ENCODE measurements at regions not wholly inside any gene's neighbourhood (a gene's known extent, or its start where the extent isn't known, plus 50 kb on each side); places are given as distances from the start of the nearest gene placed in this dataset.

- no peak for TF ChIP-seq CTCF (IDR thresholded peaks at IDR 0.05; ENCODE audit: extremely low read depth, missing control alignments)
- DNase-seq (ENCODE audit: low spot score), result no peak
Measured at GRCh38 chr5:175261037-175261436, 182.9 kb downstream of the DRD1 start.

GRCh38 chr5:175257847-175258194 is 186.2 kb downstream of the DRD1 start:
- DNase-seq (ENCODE audit: low spot score), result no peak
- no peak for TF ChIP-seq CTCF (IDR thresholded peaks at IDR 0.05; ENCODE audit: extremely low read depth, missing control alignments)

- no peak for DNase-seq (ENCODE audit: low spot score)
- no peak for TF ChIP-seq CTCF (IDR thresholded peaks at IDR 0.05; ENCODE audit: extremely low read depth, missing control alignments)
Measured at GRCh38 chr5:175257128-175257846, 186.7 kb downstream of the DRD1 start.

- DNase-seq (ENCODE audit: low spot score), result no peak
- no peak for TF ChIP-seq CTCF (IDR thresholded peaks at IDR 0.05; ENCODE audit: extremely low read depth, missing control alignments)
Measured at GRCh38 chr5:175254155-175254554, 189.8 kb downstream of the DRD1 start.

- TF ChIP-seq CTCF (IDR thresholded peaks at IDR 0.05; ENCODE audit: extremely low read depth, missing control alignments), result no peak
- DNase-seq (ENCODE audit: low spot score), result no peak
Measured at GRCh38 chr5:175253597-175253996, 190.4 kb downstream of the DRD1 start.

GRCh38 chr5:175252234-175252805 is 191.7 kb downstream of the DRD1 start:
- no peak for TF ChIP-seq CTCF (IDR thresholded peaks at IDR 0.05; ENCODE audit: extremely low read depth, missing control alignments)
- no peak for DNase-seq (ENCODE audit: low spot score)

- DNase-seq (ENCODE audit: low spot score), result no peak
- no peak for TF ChIP-seq CTCF (IDR thresholded peaks at IDR 0.05; ENCODE audit: extremely low read depth, missing control alignments)
Measured at GRCh38 chr5:175250426-175250825, 193.6 kb downstream of the DRD1 start.

Measured in GM20000 (cell line).